ENCODE measurements at regions not wholly inside any gene's neighbourhood (a gene's known extent, or its start where the extent isn't known, plus 50 kb on each side); places are given as distances from the start of the nearest gene placed in this dataset.

- FAIRE-seq = no peak
Observed at GRCh38 chr16:73326770-73327470, 279.0 kb upstream of the ZFHX3 start.

- no peak for FAIRE-seq
Observed at GRCh38 chr16:73326221-73326620, 278.3 kb upstream of the ZFHX3 start.

- no peak for FAIRE-seq
Observed at GRCh38 chr16:73323880-73324279, 276.0 kb upstream of the ZFHX3 start.

- FAIRE-seq = no peak
Observed at GRCh38 chr16:73322856-73323255, 274.9 kb upstream of the ZFHX3 start.

- no peak for FAIRE-seq
Observed at GRCh38 chr16:73321853-73322252, 273.9 kb upstream of the ZFHX3 start.

- no peak for FAIRE-seq
Observed at GRCh38 chr16:73319737-73320136, 271.8 kb upstream of the ZFHX3 start.

GRCh38 chr16:73319261-73319660 lies 271.3 kb upstream of the ZFHX3 start:
- FAIRE-seq = no peak

GRCh38 chr16:73317321-73317857 lies 269.5 kb upstream of the ZFHX3 start:
- FAIRE-seq = no peak

GRCh38 chr16:73315645-73316044 lies 267.7 kb upstream of the ZFHX3 start:
- FAIRE-seq = no peak

- FAIRE-seq = no peak
Observed at GRCh38 chr16:73313950-73314349, 266.0 kb upstream of the ZFHX3 start.

- FAIRE-seq = no peak
Observed at GRCh38 chr16:73311857-73312723, 264.2 kb upstream of the ZFHX3 start.

- FAIRE-seq = no peak
Observed at GRCh38 chr16:73308771-73309170, 260.8 kb upstream of the ZFHX3 start.

GRCh38 chr16:73306901-73307413 lies 259.0 kb upstream of the ZFHX3 start:
- no peak for FAIRE-seq

- no peak for FAIRE-seq
Observed at GRCh38 chr16:73304008-73304774, 256.3 kb upstream of the ZFHX3 start.

- no peak for FAIRE-seq
Observed at GRCh38 chr16:73302942-73303341, 255.0 kb upstream of the ZFHX3 start.

- no peak for FAIRE-seq
Observed at GRCh38 chr16:73301984-73302383, 254.1 kb upstream of the ZFHX3 start.

GRCh38 chr16:73299346-73299745 lies 251.4 kb upstream of the ZFHX3 start:
- no peak for FAIRE-seq

- no peak for FAIRE-seq
Observed at GRCh38 chr16:73298562-73298961, 250.6 kb upstream of the ZFHX3 start.

- no peak for FAIRE-seq
Observed at GRCh38 chr16:73290258-73290657, 242.3 kb upstream of the ZFHX3 start.

GRCh38 chr16:73289232-73289631 lies 241.3 kb upstream of the ZFHX3 start:
- FAIRE-seq = no peak

GRCh38 chr16:73288520-73288919 lies 240.6 kb upstream of the ZFHX3 start:
- FAIRE-seq = no peak

GRCh38 chr16:73287859-73288405 lies 240.0 kb upstream of the ZFHX3 start:
- no peak for FAIRE-seq
